ENCODE measurements at regions not wholly inside any gene's neighbourhood (a gene's known extent, or its start where the extent isn't known, plus 50 kb on each side); places are given as distances from the start of the nearest gene placed in this dataset.
A peak's percentile ranks its signal among the peaks of the same experiment; 100 is the strongest.

DNA sequence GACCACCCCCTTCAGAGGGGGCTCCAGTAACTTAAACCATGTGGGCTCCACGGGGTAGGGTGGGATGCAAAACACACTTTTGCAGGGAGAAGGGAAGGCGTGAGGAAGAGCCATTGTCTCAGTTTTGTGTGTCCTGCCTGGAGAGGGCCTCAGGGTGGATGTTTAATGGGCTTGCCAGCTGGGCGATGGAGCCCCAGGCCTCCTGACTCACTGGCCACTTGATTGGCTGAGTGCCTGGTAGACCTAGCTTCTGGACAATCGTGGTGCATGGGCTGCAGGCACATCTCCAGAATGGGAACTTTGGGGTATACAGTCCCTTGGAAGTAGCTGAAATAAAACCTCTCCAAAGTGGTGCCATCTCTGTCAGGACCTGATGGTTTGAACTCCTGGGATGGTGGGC lies 118.3 kb upstream of the MRPS22 start:
- Histone ChIP-seq H3K9me1 (ENCODE audit: insufficient read depth, low read length) (no peaks in the 10 kb centered on the region), H3K18ac (ENCODE audit: low read depth, low read length) (no peak overlapping the region), H2BK20ac (ENCODE audit: low read depth, low read length) (no peak overlapping the region), H2BK120ac (ENCODE audit: low read depth, low read length) (no peak overlapping the region), H3K9ac (ENCODE audit: low read depth, low read length) (no peak overlapping the region), H4K5ac (ENCODE audit: low read depth, low read length) (no peak overlapping the region), H2BK5ac (ENCODE audit: low read depth, low read length, poor library complexity, severe bottlenecking) (no peak overlapping the region), H2AFZ (replicated peaks; ENCODE audit: low read length, poor library complexity) (peak overlapping the region; percentile 53), H3K27me3 (ENCODE audit: control insufficient read depth, insufficient read depth, low read length) (peaks cover 15% of the 10 kb centered on the region), H3K79me1 (ENCODE audit: low read depth in 1 of 2, low read length in 2 of 2) (no peaks in the 10 kb centered on the region), H3K4me2 (ENCODE audit: low read depth, low read length) (no peak overlapping the region), H4K20me1 (ENCODE audit: insufficient read depth, low read length) (no peaks in the 10 kb centered on the region), H3K9me3 (ENCODE audit: control insufficient read depth, insufficient read depth, low read length) (no peaks in the 10 kb centered on the region), H2BK15ac (ENCODE audit: low read depth, low read length) (no peak overlapping the region), H3K27ac (ENCODE audit: insufficient read depth, low read length) (no peak overlapping the region), H3K4ac (ENCODE audit: low read depth, low read length) (no peak overlapping the region), H3K4me1 (ENCODE audit: control insufficient read depth, insufficient read depth, low read length) (no peaks in the 10 kb centered on the region; the same call in 1 of the 2 replicates), H3K4me3 (ENCODE audit: insufficient read depth, low read depth, low read length) (no peak overlapping the region), H2AK9ac (replicated peaks; ENCODE audit: low read depth, low read length, poor library complexity) (peak overlapping the region; percentile 18), H3K23ac (ENCODE audit: low read depth, low read length) (no peak overlapping the region), H4K8ac (ENCODE audit: low read depth in 2 of 2, low read length in 2 of 2) (no peak overlapping the region), H2AK5ac (ENCODE audit: low read depth, low read length) (no peak overlapping the region), H4K91ac (ENCODE audit: insufficient read depth, low read depth, low read length) (no peak overlapping the region), H3K36me3 (ENCODE audit: control insufficient read depth, insufficient read depth, low read length) (no peaks in the 10 kb centered on the region), H3K56ac (ENCODE audit: extremely low read depth, insufficient read depth, low read length) (no peak overlapping the region), H3K14ac (replicated peaks; ENCODE audit: low read depth, low read length) (no peak overlapping the region)
- DNase-seq (peak; percentile 15), ATAC-seq (ENCODE audit: low read depth) (no peak; the same call in 1 of the 2 replicates)
- no peak for TF ChIP-seq CEBPB (IDR thresholded peaks at IDR 0.05; ENCODE audit: low read depth, low read length)
- ChIA-PET POLR2A (ENCODE audit: unreplicated experiment) (no interaction called here), CTCF (no interaction called here)
- in situ Hi-C loops (cut with MboI; ENCODE audit: low sequenced_read_pairs): no loop called here
- BruUV-seq (replicated peaks): no TSS peak
- dilution Hi-C loops (cut with HindIII; ENCODE audit: low sequenced_read_pairs, unreplicated experiment): no loop called here
- WGBS, 2 experiments (ENCODE audit: extremely low coverage in 2 of 2, insufficient read length in 1 of 2): 10% methylated on average over 2 of the region's 4 CpGs; no CpG with 5 or more reads in 1 of the 2 experiments
- intact Hi-C loops (cut with micrococcal nuclease): no loop called here

Data from IMR-90 (cell line).